ENCODE measurements at regions not wholly inside any gene's neighbourhood (a gene's known extent, or its start where the extent isn't known, plus 50 kb on each side); places are given as distances from the start of the nearest gene placed in this dataset.

DNA sequence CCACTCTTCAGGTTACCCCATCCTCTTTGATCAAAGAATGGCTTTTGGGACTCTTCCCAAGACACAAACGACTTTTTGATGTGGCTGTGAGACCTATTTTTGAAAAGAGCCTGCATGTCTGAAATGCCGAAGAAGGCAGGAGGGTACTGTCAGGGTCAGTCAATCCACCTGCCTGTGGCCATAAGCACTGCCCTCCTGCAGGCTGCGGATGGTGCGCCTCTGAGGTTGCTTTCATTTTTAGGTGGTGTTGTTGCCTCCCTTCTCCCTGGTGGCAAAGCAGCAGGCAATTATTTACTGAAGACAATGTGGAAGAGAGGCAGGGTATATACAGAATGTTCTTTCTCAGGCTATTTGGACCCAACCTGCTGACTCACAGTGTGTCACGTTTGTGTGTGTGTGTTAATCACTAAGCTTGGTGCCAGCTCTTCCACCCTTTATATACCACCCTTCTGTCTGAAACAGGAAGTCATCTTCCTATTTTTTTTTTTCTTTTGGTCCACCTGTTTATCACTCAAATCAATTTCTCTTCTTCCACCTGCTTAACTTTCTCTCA lies 1421.2 kb upstream of the CELF2 start:
- intact Hi-C loops (cut with micrococcal nuclease; ENCODE audit: unreplicated experiment) = no loop called here
- Histone ChIP-seq H3K79me2 (ENCODE audit: control insufficient read depth, insufficient read depth, low read length) (no peaks in the 10 kb centered on the region), H2AFZ (ENCODE audit: control insufficient read depth, low read depth, low read length) (no peak overlapping the region), H3K4me3 (no peak overlapping the region), H3K4me1 (ENCODE audit: control insufficient read depth, insufficient read depth, low read length) (no peaks in the 10 kb centered on the region), H3K4me2 (ENCODE audit: control insufficient read depth, insufficient read depth) (no peak overlapping the region), H3K9me3 (replicated peaks; ENCODE audit: control insufficient read depth, insufficient read depth, low read length) (no peaks in the 10 kb centered on the region), H3K36me3 (ENCODE audit: control insufficient read depth in 2 of 2, insufficient read depth in 2 of 2, low read length in 1 of 2) (no peaks in the 10 kb centered on the region), H3K27ac (ENCODE audit: control insufficient read depth, insufficient read depth) (no peak overlapping the region), H4K20me1 (ENCODE audit: control insufficient read depth, insufficient read depth) (no peaks in the 10 kb centered on the region), H3K9ac (ENCODE audit: control insufficient read depth, insufficient read depth, low read length) (no peak overlapping the region), H3K27me3 (replicated peaks in 1 of 2; ENCODE audit: control insufficient read depth in 2 of 2, insufficient read depth in 2 of 2, low read length in 1 of 2) (no peaks in the 10 kb centered on the region)
- ATAC-seq (no peak), DNase-seq (ENCODE audit: low read depth, low spot score) (no peak), FAIRE-seq (no peak)
- SMC1A ChIA-PET (ENCODE audit: uncharacterized antibody, unreplicated experiment) = no interaction called here
- CTCF ChIA-PET = no interaction called here
- RAD21 ChIA-PET (ENCODE audit: unreplicated experiment) = no interaction called here
- TF ChIP-seq MTA2 (IDR thresholded peaks at IDR 0.05; ENCODE audit: low read depth) = no peak
- TF ChIP-seq EED (IDR thresholded peaks at IDR 0.05; ENCODE audit: low read depth) = no peak
- TF ChIP-seq BACH1 (IDR thresholded peaks at IDR 0.05; ENCODE audit: borderline replicate concordance) = no peak
- TF ChIP-seq CEBPB (IDR thresholded peaks at IDR 0.05; ENCODE audit: borderline replicate concordance in 1 of 2, low read depth in 2 of 2, low read length in 2 of 2) = no peak
- TF ChIP-seq BMI1 (IDR thresholded peaks at IDR 0.05; ENCODE audit: borderline replicate concordance) = no peak
- TF ChIP-seq, protein P1, sequence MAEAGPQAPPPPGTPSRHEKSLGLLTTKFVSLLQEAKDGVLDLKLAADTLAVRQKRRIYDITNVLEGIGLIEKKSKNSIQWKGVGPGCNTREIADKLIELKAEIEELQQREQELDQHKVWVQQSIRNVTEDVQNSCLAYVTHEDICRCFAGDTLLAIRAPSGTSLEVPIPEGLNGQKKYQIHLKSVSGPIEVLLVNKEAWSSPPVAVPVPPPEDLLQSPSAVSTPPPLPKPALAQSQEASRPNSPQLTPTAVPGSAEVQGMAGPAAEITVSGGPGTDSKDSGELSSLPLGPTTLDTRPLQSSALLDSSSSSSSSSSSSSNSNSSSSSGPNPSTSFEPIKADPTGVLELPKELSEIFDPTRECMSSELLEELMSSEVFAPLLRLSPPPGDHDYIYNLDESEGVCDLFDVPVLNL (IDR thresholded peaks at IDR 0.05; ENCODE audit: low read depth, low read length) = no peak
- TF ChIP-seq, protein P2, sequence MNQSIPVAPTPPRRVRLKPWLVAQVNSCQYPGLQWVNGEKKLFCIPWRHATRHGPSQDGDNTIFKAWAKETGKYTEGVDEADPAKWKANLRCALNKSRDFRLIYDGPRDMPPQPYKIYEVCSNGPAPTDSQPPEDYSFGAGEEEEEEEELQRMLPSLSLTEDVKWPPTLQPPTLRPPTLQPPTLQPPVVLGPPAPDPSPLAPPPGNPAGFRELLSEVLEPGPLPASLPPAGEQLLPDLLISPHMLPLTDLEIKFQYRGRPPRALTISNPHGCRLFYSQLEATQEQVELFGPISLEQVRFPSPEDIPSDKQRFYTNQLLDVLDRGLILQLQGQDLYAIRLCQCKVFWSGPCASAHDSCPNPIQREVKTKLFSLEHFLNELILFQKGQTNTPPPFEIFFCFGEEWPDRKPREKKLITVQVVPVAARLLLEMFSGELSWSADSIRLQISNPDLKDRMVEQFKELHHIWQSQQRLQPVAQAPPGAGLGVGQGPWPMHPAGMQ (IDR thresholded peaks at IDR 0.05; ENCODE audit: borderline replicate concordance) = no peak
- TF ChIP-seq TCF3 (IDR thresholded peaks at IDR 0.05; ENCODE audit: borderline replicate concordance, insufficient read depth, low read depth, low read length) = no peak
- TF ChIP-seq RB1 (IDR thresholded peaks at IDR 0.05; ENCODE audit: borderline replicate concordance) = no peak
- TF ChIP-seq NR2C1 (IDR thresholded peaks at IDR 0.05) = no peak
- BruUV-seq (replicated peaks) = no TSS peak
- POLR2A ChIA-PET = no interaction called here
- in situ Hi-C loops (cut with MboI) = no loop called here
- WGBS (ENCODE audit: insufficient coverage, insufficient replicate concordance, low lambda C conversion rate, missing lambda C conversion rate) = 48% methylated on average over 5 of the region's 5 CpGs
